ENCODE measurements at regions not wholly inside any gene's neighbourhood (a gene's known extent, or its start where the extent isn't known, plus 50 kb on each side); places are given as distances from the start of the nearest gene placed in this dataset.

- no peaks in the 10 kb centered on the region for H3K36me3 ChIP-seq (ENCODE audit: control insufficient read depth in 2 of 2, insufficient read depth in 2 of 2, low read length in 1 of 2)
- H3K4me1 ChIP-seq (ENCODE audit: control insufficient read depth, insufficient read depth, low read length) = peaks cover 3% of the 10 kb centered on the region; the same call in 1 of the 2 replicates
- peak overlapping the region; percentile 21; the same call in 1 of the 2 replicates for H2AFZ ChIP-seq (ENCODE audit: control insufficient read depth, low read depth, low read length)
- TF ChIP-seq WRNIP1 (IDR thresholded peaks at IDR 0.05; ENCODE audit: borderline replicate concordance, low read depth, low read length) (no peak), CREM (IDR thresholded peaks at IDR 0.05; ENCODE audit: low read depth) (no peak), ZZZ3 (IDR thresholded peaks at IDR 0.05; ENCODE audit: control insufficient read depth, insufficient read length, low read depth) (no peak), BRCA1 (IDR thresholded peaks at IDR 0.05; ENCODE audit: low read depth, low read length) (no peak), ZBTB33 (IDR thresholded peaks at IDR 0.05) (no peak), TCF7 (IDR thresholded peaks at IDR 0.05; ENCODE audit: borderline replicate concordance) (no peak), NR2C2 (IDR thresholded peaks at IDR 0.05; ENCODE audit: borderline replicate concordance, control insufficient read depth, insufficient read length, low read depth) (no peak), RAD21 (IDR thresholded peaks at IDR 0.05; ENCODE audit: insufficient read depth, low read depth, low read length) (no peak), POLR2A (IDR thresholded peaks at IDR 0.05; ENCODE audit: low read depth, low read length) (no peak), CTCF (IDR thresholded peaks at IDR 0.05 in 2 of 3, conservative IDR thresholded peaks at IDR 0.05 in 1 of 3; ENCODE audit: control insufficient read depth in 2 of 3, extremely low read depth in 1 of 3, insufficient read depth in 1 of 3, low read depth in 3 of 3, low read length in 3 of 3) (no peak), SUPT20H (IDR thresholded peaks at IDR 0.05; ENCODE audit: borderline replicate concordance, control insufficient read depth, low read depth, low read length) (no peak), CEBPZ (IDR thresholded peaks at IDR 0.05; ENCODE audit: low read depth, low read length) (no peak), JUNB (IDR thresholded peaks at IDR 0.05) (no peak)
- no peak overlapping the region; the same call in 1 of the 2 replicates for H3K4me3 ChIP-seq
- intact Hi-C loops (cut with micrococcal nuclease; ENCODE audit: unreplicated experiment) (loop anchor here (5.0 kb wide), 2 partner anchors 45 to 60 kb away; no protein-coding TSS in a partner anchor), in situ Hi-C loops (cut with MboI) (no loop called here)
- no peak for ATAC-seq
- no peak overlapping the region; the same call in 1 of the 2 replicates for H3K4me2 ChIP-seq (ENCODE audit: control insufficient read depth, insufficient read depth)
- H3K9ac ChIP-seq (ENCODE audit: control insufficient read depth, insufficient read depth, low read length) = no peak overlapping the region
- peaks cover 2% of the 10 kb centered on the region; the same call in 2 of the 3 replicates for H3K9me3 ChIP-seq (replicated peaks; ENCODE audit: control insufficient read depth, insufficient read depth, low read length)
- no TSS peak for BruUV-seq (replicated peaks)
- H3K27me3 ChIP-seq (replicated peaks in 1 of 2; ENCODE audit: control insufficient read depth in 2 of 2, insufficient read depth in 2 of 2, low read length in 1 of 2) = no peaks in the 10 kb centered on the region
- CTCF ChIA-PET = interaction anchor here (0.6 to 2.6 kb wide), 8 partner anchors 14 to 987 kb away, joined by 3 to 19 read pairs (median 3); no protein-coding TSS in a partner anchor
- RAD21 ChIA-PET (ENCODE audit: unreplicated experiment) = interaction anchor here (0.5 to 4.9 kb wide), 16 partner anchors 11 to 173 kb away, joined by 3 to 85 read pairs (median 5); partner anchors contain the start of gene STK38L
- SMC1A ChIA-PET (ENCODE audit: uncharacterized antibody, unreplicated experiment) = interaction anchor here (0.6 to 7.7 kb wide), 22 partner anchors 9 to 1005 kb away, joined by 3 to 140 read pairs (median 5); partner anchors contain the start of gene STK38L
- peak overlapping the region; percentile 64 for H3K27ac ChIP-seq (ENCODE audit: control insufficient read depth, insufficient read depth)
- FAIRE-seq = no peak
- POLR2A ChIA-PET = interaction anchor here (0.8 to 5.3 kb wide), 13 partner anchors 12 to 123 kb away, joined by 3 to 29 read pairs (median 4); partner anchors contain the start of gene STK38L
- H3K79me2 ChIP-seq (ENCODE audit: control insufficient read depth, insufficient read depth, low read length) = no peaks in the 10 kb centered on the region
- H4K20me1 ChIP-seq (ENCODE audit: control insufficient read depth, insufficient read depth) = no peaks in the 10 kb centered on the region
- no peak for DNase-seq (ENCODE audit: low read depth, low spot score)
Measured at GRCh38 chr12:27162229-27162537, 79.8 kb upstream of the C12orf71 start.

Data from GM12878 (cell line).